ENCODE measurements at regions not wholly inside any gene's neighbourhood (a gene's known extent, or its start where the extent isn't known, plus 50 kb on each side); places are given as distances from the start of the nearest gene placed in this dataset.
"Not testable (repeated sequence)": the region's sequence is repeated elsewhere in the genome, so short reads cannot be mapped to it uniquely, and the experiment has no call there.

GRCh38 chr6:102832021-102832420, 1438.5 kb downstream of the GRIK2 start:
- DNase-seq (ENCODE audit: low read depth): no peak
- no peak overlapping the region for H3K4me3 ChIP-seq (ENCODE audit: low read depth, low read length)

GRCh38 chr6:102820098-102820497, 1426.6 kb downstream of the GRIK2 start:
- DNase-seq (ENCODE audit: low read depth): no peak
- no peak overlapping the region for H3K4me3 ChIP-seq (ENCODE audit: low read depth, low read length)

- no peak overlapping the region for H3K4me3 ChIP-seq (ENCODE audit: low read depth, low read length)
Measured at GRCh38 chr6:102815207-102815606, 1421.7 kb downstream of the GRIK2 start.

GRCh38 chr6:102813489-102814275, 1420.2 kb downstream of the GRIK2 start:
- H3K4me3 ChIP-seq (ENCODE audit: low read depth, low read length): no peak overlapping the region
- DNase-seq (ENCODE audit: low read depth): no peak

More at GRCh38 chr6:102815207-102815606, 1421.7 kb downstream of the GRIK2 start:
- DNase-seq (ENCODE audit: low read depth): no peak

GRCh38 chr6:102812242-102812641, 1418.7 kb downstream of the GRIK2 start:
- DNase-seq (ENCODE audit: low read depth): no peak

GRCh38 chr6:102808944-102809505, 1415.5 kb downstream of the GRIK2 start:
- DNase-seq (ENCODE audit: low read depth): not testable (repeated sequence)

More at GRCh38 chr6:102812242-102812641, 1418.7 kb downstream of the GRIK2 start:
- H3K4me3 ChIP-seq (ENCODE audit: low read depth, low read length): no peak overlapping the region

GRCh38 chr6:102799051-102799450, 1405.5 kb downstream of the GRIK2 start:
- no peak overlapping the region for H3K4me3 ChIP-seq (ENCODE audit: low read depth, low read length)
- DNase-seq (ENCODE audit: low read depth): no peak

More at GRCh38 chr6:102808944-102809505, 1415.5 kb downstream of the GRIK2 start:
- not testable (repeated sequence) for H3K4me3 ChIP-seq (ENCODE audit: low read depth, low read length)

- H3K4me3 ChIP-seq (ENCODE audit: low read depth, low read length): no peak overlapping the region
- DNase-seq (ENCODE audit: low read depth): no peak
Measured at GRCh38 chr6:102798636-102799035, 1405.1 kb downstream of the GRIK2 start.

- DNase-seq (ENCODE audit: low read depth): no peak
- no peak overlapping the region for H3K4me3 ChIP-seq (ENCODE audit: low read depth, low read length)
Measured at GRCh38 chr6:102793752-102794151, 1400.2 kb downstream of the GRIK2 start.

- DNase-seq (ENCODE audit: low read depth): no peak
- H3K4me3 ChIP-seq (ENCODE audit: low read depth, low read length): no peak overlapping the region
Measured at GRCh38 chr6:102774326-102774725, 1380.8 kb downstream of the GRIK2 start.

- no peak for DNase-seq (ENCODE audit: low read depth)
- H3K4me3 ChIP-seq (ENCODE audit: low read depth, low read length): no peak overlapping the region
Measured at GRCh38 chr6:102773636-102774035, 1380.1 kb downstream of the GRIK2 start.

GRCh38 chr6:102766963-102767362, 1373.5 kb downstream of the GRIK2 start:
- DNase-seq (ENCODE audit: low read depth): peak; percentile 7

GRCh38 chr6:102764317-102764716, 1370.8 kb downstream of the GRIK2 start:
- no peak overlapping the region for H3K4me3 ChIP-seq (ENCODE audit: low read depth, low read length)
- no peak for DNase-seq (ENCODE audit: low read depth)

More at GRCh38 chr6:102766963-102767362, 1373.5 kb downstream of the GRIK2 start:
- no peak overlapping the region for H3K4me3 ChIP-seq (ENCODE audit: low read depth, low read length)

GRCh38 chr6:102763891-102764290, 1370.4 kb downstream of the GRIK2 start:
- DNase-seq (ENCODE audit: low read depth): no peak
- no peak overlapping the region for H3K4me3 ChIP-seq (ENCODE audit: low read depth, low read length)

GRCh38 chr6:102761872-102762271, 1368.4 kb downstream of the GRIK2 start:
- no peak overlapping the region for H3K4me3 ChIP-seq (ENCODE audit: low read depth, low read length)
- no peak for DNase-seq (ENCODE audit: low read depth)

GRCh38 chr6:102759415-102759814, 1365.9 kb downstream of the GRIK2 start:
- no peak for DNase-seq (ENCODE audit: low read depth)
- no peak overlapping the region for H3K4me3 ChIP-seq (ENCODE audit: low read depth, low read length)

GRCh38 chr6:102758536-102758935, 1365.0 kb downstream of the GRIK2 start:
- DNase-seq (ENCODE audit: low read depth); H3K4me3 ChIP-seq (ENCODE audit: low read depth, low read length): not testable (repeated sequence)

GRCh38 chr6:102749210-102749971, 1355.9 kb downstream of the GRIK2 start:
- no peak overlapping the region for H3K4me3 ChIP-seq (ENCODE audit: low read depth, low read length)
- DNase-seq (ENCODE audit: low read depth): no peak

- DNase-seq (ENCODE audit: low read depth): no peak
- no peak overlapping the region for H3K4me3 ChIP-seq (ENCODE audit: low read depth, low read length)
Measured at GRCh38 chr6:102746941-102747340, 1353.4 kb downstream of the GRIK2 start.

- no peak for DNase-seq (ENCODE audit: low read depth)
- no peak overlapping the region for H3K4me3 ChIP-seq (ENCODE audit: low read depth, low read length)
Measured at GRCh38 chr6:102742754-102743356, 1349.3 kb downstream of the GRIK2 start.

Data from skeletal muscle cell (primary cell).